PFSK-1 (cell line): ENCODE measurements at regions not wholly inside any gene's neighbourhood (a gene's known extent, or its start where the extent isn't known, plus 50 kb on each side); places are given as distances from the start of the nearest gene placed in this dataset.

Experiments
- POLR2AphosphoS5 ChIP-seq: IDR thresholded peaks from 2 replicates; pipeline ENCODE4 v1.6.1; 2012; ENCODE audit warnings: low read depth, mild to moderate bottlenecking, control low read depth, low read length, moderate library complexity
- REST ChIP-seq, 2 experiments: IDR thresholded peaks; 2 replicates each; pipeline versions ENCODE4 v1.6.1 to v1.8.0; 2011 to 2012; ENCODE audit warnings: low read depth in 2 of 2, low read length in 2 of 2, control low read depth in 1 of 2, inconsistent platforms in 1 of 2, mild to moderate bottlenecking in 1 of 2, moderate library complexity in 1 of 2; ENCODE audit not compliant: insufficient read depth in 1 of 2
- SIN3A ChIP-seq: IDR thresholded peaks from 2 replicates; pipeline ENCODE4 v1.6.1; 2012; ENCODE audit warnings: mild to moderate bottlenecking, low read length, moderate library complexity, borderline replicate concordance; ENCODE audit not compliant: insufficient read depth
- TAF1 ChIP-seq: IDR thresholded peaks from 2 replicates; pipeline ENCODE4 v1.6.1; 2012; ENCODE audit warnings: low read length, control low read depth, borderline replicate concordance; ENCODE audit not compliant: insufficient read depth

- TF ChIP-seq POLR2AphosphoS5 (no peak), SIN3A (no peak), TAF1 (no peak), REST (IDR thresholded peaks at IDR 0.05; ENCODE audit: insufficient read depth in 1 of 2, low read depth in 2 of 2, low read length in 2 of 2) (no peak)
These were observed 1287.2 kb upstream of the CITED2 start for GRCh38 chr6:140661691-140662090.
